Neural progenitor cell (in vitro differentiated cells): ENCODE measurements at regions not wholly inside any gene's neighbourhood (a gene's known extent, or its start where the extent isn't known, plus 50 kb on each side); places are given as distances from the start of the nearest gene placed in this dataset.
A peak's percentile ranks its signal among the peaks of the same experiment; 100 is the strongest.

Source experiments
- DNase-seq: peaks from one replicate; pipeline ENCODE4 v3.0.0-alpha.2; 2016; ENCODE audit warnings: low spot score
- H2AFZ ChIP-seq: fragments of 200-600 bp; sonication (generic); replicated peaks from 2 replicates; pipeline ENCODE4 v1.6.1; 2016; ENCODE audit warnings: antibody characterized with exemption
- H3F3A ChIP-seq: fragments of 200-600 bp; sonication (generic); 2 replicates; pipeline ENCODE4 v1.6.1; 2016; ENCODE audit warnings: antibody characterized with exemption, low read depth
- H3K27ac ChIP-seq: fragments of 200-600 bp; sonication (generic); 2 replicates; pipeline ENCODE4 v1.5.1; 2016; ENCODE audit warnings: mild to moderate bottlenecking
- H3K27me3 ChIP-seq: fragments of 200-600 bp; sonication (generic); 2 replicates; pipeline ENCODE4 v1.6.1; 2016; ENCODE audit warnings: mild to moderate bottlenecking, moderate library complexity
- H3K36me3 ChIP-seq: fragments of 200-600 bp; sonication (generic); 2 replicates; pipeline ENCODE4 v1.5.1; 2016
- H3K4me1 ChIP-seq: fragments of 200-600 bp; sonication (generic); 2 replicates; pipeline ENCODE4 v1.6.1; 2016; ENCODE audit warnings: mixed run types
- H3K4me2 ChIP-seq: fragments of 200-600 bp; sonication (generic); 2 replicates; pipeline ENCODE4 v1.6.1; 2016
- H3K4me3 ChIP-seq: fragments of 200-600 bp; sonication (generic); 2 replicates; pipeline ENCODE4 v1.5.1; 2016
- H3K79me2 ChIP-seq: fragments of 200-600 bp; sonication (generic); 2 replicates; pipeline ENCODE4 v1.6.1; 2016; ENCODE audit warnings: low read depth
- H3K9ac ChIP-seq: fragments of 200-600 bp; sonication (generic); 2 replicates; pipeline ENCODE4 v1.6.1; 2016
- H3K9me3 ChIP-seq: fragments of 200-600 bp; sonication (generic); 2 replicates; pipeline ENCODE4 v1.5.1; 2016; ENCODE audit warnings: low read depth
- H4K20me1 ChIP-seq: fragments of 200-600 bp; sonication (generic); 2 replicates; pipeline ENCODE4 v1.6.1; 2016; ENCODE audit warnings: low read depth
- H3K27ac Mint-ChIP-seq: 3 replicates; pipeline ENCODE4 v1.8.0; 2021; ENCODE audit warnings: mixed read lengths
- H3K27me3 Mint-ChIP-seq: 2 replicates; pipeline ENCODE4 v1.8.0; 2022; ENCODE audit warnings: low read depth, mild to moderate bottlenecking, inconsistent platforms, moderate library complexity, mixed read lengths; ENCODE audit not compliant: insufficient read depth
- H3K36me3 Mint-ChIP-seq: 3 replicates; pipeline ENCODE4 v1.8.0; 2021; ENCODE audit warnings: mixed read lengths
- H3K4me1 Mint-ChIP-seq: 3 replicates; pipeline ENCODE4 v1.8.0; 2021; ENCODE audit warnings: mixed read lengths
- H3K4me3 Mint-ChIP-seq: 3 replicates; pipeline ENCODE4 v1.8.0; 2021; ENCODE audit warnings: mild to moderate bottlenecking, moderate library complexity, mixed read lengths
- H3K9me3 Mint-ChIP-seq: 3 replicates; pipeline ENCODE4 v1.8.0; 2020; ENCODE audit warnings: mixed read lengths
- EZH2 ChIP-seq: fragments of 200-600 bp; sonication (generic); IDR thresholded peaks from 2 replicates; pipeline ENCODE4 v1.6.1; 2017; ENCODE audit warnings: antibody characterized with exemption, mild to moderate bottlenecking, moderate library complexity
- EZH2phosphoT487 ChIP-seq: fragments of 200-600 bp; sonication (generic); IDR thresholded peaks from 2 replicates; pipeline ENCODE4 v1.6.1; 2017; ENCODE audit warnings: antibody characterized with exemption
- TF ChIP-seq, protein P1 (sequence below): fragments of 200-600 bp; sonication (generic); IDR thresholded peaks from 2 replicates; pipeline ENCODE4 v1.5.1; 2017; ENCODE audit warnings: antibody characterized with exemption, mild to moderate bottlenecking

DNA sequence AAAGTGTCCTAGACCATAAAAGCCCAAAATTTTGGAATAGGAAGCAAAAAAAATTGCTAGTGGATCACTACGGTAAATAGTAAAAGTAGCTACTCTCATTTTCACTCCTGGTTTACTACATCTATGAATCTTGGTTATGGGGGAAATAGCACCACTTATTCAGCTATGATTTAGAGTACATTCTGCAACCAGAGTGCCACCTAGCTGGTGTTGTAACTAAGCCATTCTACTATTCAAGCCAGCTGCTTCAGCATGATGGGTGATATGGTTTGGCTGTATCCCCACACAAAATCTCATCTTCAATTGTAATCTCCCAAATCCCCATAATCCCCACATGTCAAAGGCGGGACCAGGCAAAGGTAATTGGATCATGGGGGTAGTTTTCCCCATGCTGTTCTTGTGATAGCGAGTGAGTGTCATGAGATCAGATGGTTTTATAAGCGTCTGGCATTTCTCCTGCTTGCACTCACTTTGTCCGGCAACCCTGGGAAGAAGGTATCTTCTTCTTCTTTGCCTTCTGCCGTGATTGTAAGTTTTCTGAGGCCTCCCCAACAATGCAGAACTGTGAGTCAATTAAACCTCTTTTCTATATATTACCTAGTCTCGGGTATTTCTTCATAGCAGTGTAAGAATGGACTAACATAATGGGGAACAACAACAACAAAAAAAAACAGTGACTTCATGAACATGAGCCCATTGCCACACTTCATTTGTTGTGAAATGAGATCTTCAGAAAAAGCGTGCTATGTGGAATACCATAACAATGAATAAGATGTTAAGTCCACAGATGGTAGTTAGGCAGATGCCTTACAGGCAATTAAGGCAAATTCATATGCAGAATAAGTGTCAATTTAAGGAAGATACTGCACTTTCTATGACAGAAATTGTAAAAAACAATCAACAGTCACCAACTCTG lies 280.1 kb downstream of the PABPC4L start:
- H3K4me3 Mint-ChIP-seq: no peak overlapping the region
- peaks cover 3% of the 10 kb centered on the region for H3K27me3 Mint-ChIP-seq
- no peak overlapping the region for H2AFZ ChIP-seq
- H3K9me3 ChIP-seq: no peaks in the 10 kb centered on the region
- no peak overlapping the region for H3K4me2 ChIP-seq
- no peaks in the 10 kb centered on the region for H3F3A ChIP-seq
- no peak overlapping the region for H3K4me3 ChIP-seq
- no peak overlapping the region for H3K27ac Mint-ChIP-seq
- TF ChIP-seq, protein P1, sequence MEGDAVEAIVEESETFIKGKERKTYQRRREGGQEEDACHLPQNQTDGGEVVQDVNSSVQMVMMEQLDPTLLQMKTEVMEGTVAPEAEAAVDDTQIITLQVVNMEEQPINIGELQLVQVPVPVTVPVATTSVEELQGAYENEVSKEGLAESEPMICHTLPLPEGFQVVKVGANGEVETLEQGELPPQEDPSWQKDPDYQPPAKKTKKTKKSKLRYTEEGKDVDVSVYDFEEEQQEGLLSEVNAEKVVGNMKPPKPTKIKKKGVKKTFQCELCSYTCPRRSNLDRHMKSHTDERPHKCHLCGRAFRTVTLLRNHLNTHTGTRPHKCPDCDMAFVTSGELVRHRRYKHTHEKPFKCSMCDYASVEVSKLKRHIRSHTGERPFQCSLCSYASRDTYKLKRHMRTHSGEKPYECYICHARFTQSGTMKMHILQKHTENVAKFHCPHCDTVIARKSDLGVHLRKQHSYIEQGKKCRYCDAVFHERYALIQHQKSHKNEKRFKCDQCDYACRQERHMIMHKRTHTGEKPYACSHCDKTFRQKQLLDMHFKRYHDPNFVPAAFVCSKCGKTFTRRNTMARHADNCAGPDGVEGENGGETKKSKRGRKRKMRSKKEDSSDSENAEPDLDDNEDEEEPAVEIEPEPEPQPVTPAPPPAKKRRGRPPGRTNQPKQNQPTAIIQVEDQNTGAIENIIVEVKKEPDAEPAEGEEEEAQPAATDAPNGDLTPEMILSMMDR: peak; percentile 38
- no peak for TF ChIP-seq EZH2phosphoT487
- H3K4me1 ChIP-seq: no peaks in the 10 kb centered on the region
- no peaks in the 10 kb centered on the region for H3K4me1 Mint-ChIP-seq
- no peaks in the 10 kb centered on the region for H3K27me3 ChIP-seq
- DNase-seq: peak; percentile 21
- H3K36me3 ChIP-seq: no peaks in the 10 kb centered on the region
- no peaks in the 10 kb centered on the region for H4K20me1 ChIP-seq
- no peaks in the 10 kb centered on the region for H3K36me3 Mint-ChIP-seq
- no peak overlapping the region for H3K9ac ChIP-seq
- no peak overlapping the region for H3K27ac ChIP-seq
- no peaks in the 10 kb centered on the region for H3K79me2 ChIP-seq
- H3K9me3 Mint-ChIP-seq: peaks cover 3% of the 10 kb centered on the region

DNA sequence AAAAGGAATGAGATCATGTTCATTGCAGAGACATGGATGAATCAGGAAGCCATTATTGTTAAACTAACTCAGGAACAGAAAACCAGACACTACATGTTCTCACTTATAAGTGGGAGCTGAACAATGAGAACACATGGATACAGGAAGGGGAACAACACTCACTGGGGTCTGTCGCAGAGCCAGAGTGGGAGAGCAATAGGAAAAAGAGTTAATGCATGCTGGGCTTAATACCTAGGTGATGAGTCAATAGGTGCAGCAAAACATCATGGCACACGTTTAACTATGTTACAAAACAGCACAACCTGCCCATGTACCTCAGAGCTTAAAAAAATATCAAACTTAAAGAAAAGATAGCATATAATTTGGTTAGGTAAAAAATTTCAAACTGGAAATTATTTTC lies 281.4 kb downstream of the PABPC4L start:
- DNase-seq: no peak
- H3K4me3 Mint-ChIP-seq: no peak overlapping the region
- Histone ChIP-seq H3K4me1 (no peaks in the 10 kb centered on the region), H3K36me3 (no peaks in the 10 kb centered on the region), H3K4me2 (no peak overlapping the region), H3K27me3 (no peaks in the 10 kb centered on the region), H3K9ac (no peak overlapping the region), H3K4me3 (no peak overlapping the region), H2AFZ (no peak overlapping the region), H4K20me1 (no peaks in the 10 kb centered on the region), H3K27ac (no peak overlapping the region), H3F3A (no peaks in the 10 kb centered on the region), H3K79me2 (no peaks in the 10 kb centered on the region), H3K9me3 (no peaks in the 10 kb centered on the region)
- no peak for TF ChIP-seq EZH2
- TF ChIP-seq, protein P1: no peak
- no peak for TF ChIP-seq EZH2phosphoT487
- peaks cover 3% of the 10 kb centered on the region for H3K9me3 Mint-ChIP-seq
- no peaks in the 10 kb centered on the region for H3K36me3 Mint-ChIP-seq
- H3K27ac Mint-ChIP-seq: no peak overlapping the region
- H3K27me3 Mint-ChIP-seq: peaks cover 4% of the 10 kb centered on the region
- no peaks in the 10 kb centered on the region for H3K4me1 Mint-ChIP-seq

DNA sequence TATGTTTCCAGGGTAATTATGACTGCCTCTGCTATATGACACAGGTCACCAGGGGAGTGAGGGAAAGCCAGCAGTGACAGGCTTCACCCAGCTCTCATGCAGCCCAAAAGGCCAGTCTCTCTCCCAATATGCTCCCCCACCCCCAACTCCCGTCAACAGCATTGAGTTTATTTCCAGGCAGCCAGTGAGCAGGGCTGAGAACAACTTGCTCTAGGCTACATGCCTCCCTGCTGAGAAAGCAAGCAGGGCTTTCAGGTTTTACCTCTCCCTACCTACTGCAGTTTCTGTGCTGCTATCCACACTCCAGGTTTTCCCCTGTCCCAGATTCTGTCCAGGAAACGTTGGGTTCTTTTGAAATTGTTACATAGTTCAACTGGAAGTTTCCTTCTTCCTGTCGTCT lies 291.4 kb downstream of the PABPC4L start:
- no peak overlapping the region for H3K4me3 Mint-ChIP-seq
- TF ChIP-seq EZH2phosphoT487 (no peak), EZH2 (no peak)
- TF ChIP-seq, protein P1: no peak
- H3K36me3 Mint-ChIP-seq: no peaks in the 10 kb centered on the region
- H3K4me3 ChIP-seq: no peak overlapping the region
- no peaks in the 10 kb centered on the region for H3F3A ChIP-seq
- H3K4me2 ChIP-seq: no peak overlapping the region
- no peaks in the 10 kb centered on the region for H3K36me3 ChIP-seq
- H3K27me3 ChIP-seq: no peaks in the 10 kb centered on the region
- H3K9me3 ChIP-seq: no peaks in the 10 kb centered on the region
- no peaks in the 10 kb centered on the region for H3K4me1 ChIP-seq
- no peaks in the 10 kb centered on the region for H3K27me3 Mint-ChIP-seq
- DNase-seq: no peak
- H3K79me2 ChIP-seq: no peaks in the 10 kb centered on the region
- H3K27ac Mint-ChIP-seq: no peak overlapping the region
- no peaks in the 10 kb centered on the region for H3K4me1 Mint-ChIP-seq
- H3K9ac ChIP-seq: no peak overlapping the region
- peaks cover 13% of the 10 kb centered on the region for H3K9me3 Mint-ChIP-seq
- no peak overlapping the region for H3K27ac ChIP-seq
- no peak overlapping the region for H2AFZ ChIP-seq
- H4K20me1 ChIP-seq: no peaks in the 10 kb centered on the region
